HG03139 (cell line): ENCODE measurements at regions not wholly inside any gene's neighbourhood (a gene's known extent, or its start where the extent isn't known, plus 50 kb on each side); places are given as distances from the start of the nearest gene placed in this dataset.
"Not testable (repeated sequence)": the region's sequence is repeated elsewhere in the genome, so short reads cannot be mapped to it uniquely, and the experiment has no call there.

ENCODE experiments used
- ATAC-seq: cut with Tn5 transposase; IDR thresholded peaks from one replicate; pipeline ENCODE4 v1.9.1; 2021; ENCODE audit not compliant: unreplicated experiment

DNA sequence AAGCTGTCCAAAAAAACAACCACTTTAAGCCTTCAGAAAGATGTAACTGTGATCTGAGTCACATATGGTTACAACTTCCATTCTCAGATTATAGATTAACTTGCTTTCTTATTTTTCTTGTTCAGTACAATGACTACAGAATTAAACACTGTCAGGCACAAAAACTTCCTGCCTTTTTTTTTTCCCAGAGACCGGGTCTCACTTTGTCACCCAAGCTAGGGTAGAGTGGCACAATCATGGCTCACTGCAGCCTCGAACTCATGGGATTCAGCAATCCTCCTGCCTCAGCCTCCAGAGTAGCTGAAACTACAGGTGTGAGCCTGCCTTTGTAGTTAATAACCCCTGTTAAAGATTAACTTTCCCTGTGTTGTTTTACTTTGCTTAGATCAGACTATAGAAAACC, 163.2 kb downstream of the AVL9 start:
- ATAC-seq, result peak; percentile 59

DNA sequence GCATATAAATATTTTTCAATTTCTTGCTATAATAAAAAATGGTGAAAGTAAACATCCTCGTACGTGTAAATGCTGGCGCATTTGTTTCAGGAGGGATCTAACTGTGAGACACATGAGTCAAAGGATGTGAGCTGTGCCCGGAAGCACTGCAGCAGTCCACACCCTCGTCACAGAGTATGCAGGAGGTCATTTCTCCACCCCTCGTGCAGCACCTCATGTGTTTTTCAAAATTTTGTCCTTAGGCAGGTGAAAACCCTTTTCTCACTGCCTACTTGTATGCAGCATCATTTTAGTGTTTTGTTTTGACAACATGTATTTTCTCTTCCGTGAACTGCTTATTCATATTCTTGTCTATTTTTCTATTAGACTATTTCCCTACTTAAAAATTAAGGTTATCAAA, 162.7 kb downstream of the AVL9 start:
- ATAC-seq, result no peak

DNA sequence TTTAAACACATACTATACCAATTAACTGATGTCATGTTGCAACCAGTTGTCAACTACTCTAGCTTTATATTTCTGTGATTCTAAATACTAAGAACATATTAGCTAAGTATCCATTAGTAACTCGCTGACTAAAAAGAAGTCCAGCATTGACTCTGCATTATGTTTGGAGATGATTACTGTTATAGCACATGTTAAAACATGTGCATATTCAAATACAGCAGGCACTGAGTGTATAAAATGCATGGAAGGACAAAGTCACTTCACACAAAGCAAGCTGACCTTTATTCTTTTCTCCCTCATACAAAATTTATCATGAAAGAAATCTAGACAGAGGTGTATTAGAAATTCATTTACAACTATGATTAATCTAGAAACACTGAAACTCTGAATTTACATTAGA, 159.3 kb downstream of the AVL9 start:
- not testable (repeated sequence) for ATAC-seq

GRCh38 chr7:32650356-32650755, 155.1 kb downstream of the AVL9 start:
- not testable (repeated sequence) for ATAC-seq

DNA sequence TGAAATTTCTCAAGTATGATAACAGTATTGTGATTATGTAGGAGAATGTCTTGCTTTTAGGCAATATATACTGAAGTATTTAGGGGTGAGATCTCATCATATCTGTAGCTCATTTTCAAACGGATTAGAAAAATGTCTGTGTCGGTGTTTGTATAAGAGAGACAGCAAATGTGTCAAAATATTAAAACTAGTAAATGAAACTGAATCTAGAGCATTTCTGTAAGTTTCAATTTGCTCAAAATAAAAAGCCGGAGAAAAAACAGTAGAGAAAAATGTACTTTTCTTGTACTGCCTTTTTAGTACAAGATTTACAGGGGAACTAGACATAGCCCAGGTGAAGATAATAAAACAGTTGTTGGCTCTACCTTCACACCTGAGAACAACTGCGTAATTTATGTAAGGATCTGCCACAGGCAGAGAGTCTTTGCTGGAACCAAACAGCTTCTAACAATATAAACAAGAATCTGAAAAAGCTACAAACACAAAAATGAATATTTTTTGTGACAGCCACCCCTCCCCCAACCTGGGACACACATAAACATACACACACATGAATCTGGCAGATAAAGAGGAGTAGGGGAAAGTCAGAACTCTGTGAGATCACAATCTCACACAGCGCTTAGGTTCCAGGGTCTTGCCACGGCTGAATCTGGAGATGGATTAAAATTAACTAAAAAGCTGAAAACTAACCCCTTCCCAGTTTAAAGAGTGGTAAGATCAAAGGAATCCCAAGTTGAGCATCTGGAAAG, 153.3 kb downstream of the AVL9 start:
- no peak for ATAC-seq

DNA sequence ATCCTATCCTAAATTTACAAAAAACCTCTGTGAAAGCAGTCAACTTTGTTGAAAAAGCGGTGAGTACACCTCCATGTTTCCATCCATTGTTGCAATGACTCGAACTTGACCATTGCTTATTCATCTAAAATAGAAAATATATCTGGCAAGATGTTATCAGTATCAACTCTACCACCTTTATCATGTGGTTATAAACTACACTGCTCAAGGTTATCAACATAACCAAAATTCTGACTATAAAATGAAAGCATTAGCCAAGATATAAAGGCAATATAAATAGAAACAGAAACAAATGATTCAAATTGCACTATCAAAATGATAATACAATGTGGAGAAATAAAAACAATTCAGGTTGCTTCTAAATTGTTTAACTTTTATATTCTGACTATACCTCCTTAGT, 150.0 kb downstream of the AVL9 start:
- not testable (repeated sequence) for ATAC-seq

GRCh38 chr7:32643194-32643593, 147.9 kb downstream of the AVL9 start:
- ATAC-seq, result no peak

DNA sequence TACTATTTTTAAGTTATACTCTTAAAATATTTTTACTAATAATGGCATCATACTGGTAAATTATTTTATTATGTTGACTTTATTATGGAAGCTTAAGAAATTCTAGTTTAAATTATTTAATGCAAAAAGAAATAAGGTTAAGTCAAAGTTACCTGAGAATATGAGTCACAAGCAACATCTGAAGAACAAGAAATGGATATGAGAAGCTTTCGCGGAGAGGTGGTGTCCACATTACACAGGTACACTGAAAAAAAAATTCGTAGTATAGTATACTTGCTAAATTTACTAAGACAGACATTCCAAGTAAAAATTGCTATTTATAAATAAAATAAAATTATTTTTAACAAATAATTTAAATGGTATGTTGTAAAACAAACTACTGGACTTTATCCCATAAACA, 143.8 kb downstream of the AVL9 start:
- ATAC-seq, result no peak

- ATAC-seq, result peak; percentile 90
Measured at GRCh38 chr7:32638479-32639121, 143.3 kb downstream of the AVL9 start.
